HEK293 (cell line): ENCODE measurements at regions not wholly inside any gene's neighbourhood (a gene's known extent, or its start where the extent isn't known, plus 50 kb on each side); places are given as distances from the start of the nearest gene placed in this dataset.

Experiments used
- CTCF ChIA-PET: fragments of 350-600 bp; formaldehyde crosslinking; extraction: SDS; loops from one replicate; lab custom pipeline; 2021; ENCODE audit warnings: antibody characterized with exemption; lab: Yijun Ruan, JAX
- POLR2A ChIA-PET: fragments of 300-600 bp; formaldehyde crosslinking; extraction: SDS; loops from one replicate; lab custom pipeline; 2020; ENCODE audit warnings: antibody characterized with exemption, inconsistent platforms; lab: Yijun Ruan, JAX
- H3K27ac ChIP-seq: fragments of 200-500 bp; sonication (Bioruptor generic); 2 replicates; pipeline ENCODE4 v1.5.1; 2014; ENCODE audit warnings: low read depth, low read length, control low read depth, inconsistent platforms; ENCODE audit errors: extremely low read depth
- H3K36me3 ChIP-seq, 2 experiments: fragments of 200-500 bp in 1 of 2; sonication (Bioruptor generic) in 1 of 2; 1 replicate in 1 of 2; 2 replicates in 1 of 2; pipeline ENCODE4 v1.5.1; 2014 to 2017; ENCODE audit warnings: inconsistent platforms in 2 of 2, low read length in 2 of 2; ENCODE audit not compliant: control insufficient read depth in 2 of 2, insufficient read depth in 1 of 2
- H3K4me1 ChIP-seq: fragments of 200-500 bp; sonication (Bioruptor generic); 2 replicates; pipeline ENCODE4 v1.5.1; 2014; ENCODE audit warnings: mild to moderate bottlenecking, low read length, inconsistent platforms; ENCODE audit not compliant: control insufficient read depth, insufficient read depth
- H3K4me3 ChIP-seq: 2 replicates; pipeline ENCODE4 v1.5.1; 2011; ENCODE audit warnings: low read depth, mild to moderate bottlenecking, control low read depth, low read length, moderate library complexity
- H3K9me3 ChIP-seq: fragments of 200-500 bp; sonication (Bioruptor generic); 2 replicates; pipeline ENCODE4 v1.5.1; 2014; ENCODE audit warnings: low read depth, low read length, inconsistent platforms; ENCODE audit not compliant: control insufficient read depth, insufficient read depth
- BCL6B ChIP-seq: fragments of 450-650 bp; formaldehyde crosslinking; IDR thresholded peaks from 2 replicates; pipeline ENCODE4 v1.5.1; 2017; ENCODE audit warnings: missing biosample characterization, missing genetic modification characterization
- GLI4 ChIP-seq: fragments of 450-650 bp; formaldehyde crosslinking; IDR thresholded peaks from 2 replicates; pipeline ENCODE4 v1.5.1; 2016; ENCODE audit warnings: missing biosample characterization, missing genetic modification characterization
- GLIS1 ChIP-seq: fragments of 450-650 bp; formaldehyde crosslinking; IDR thresholded peaks from 2 replicates; pipeline ENCODE4 v1.5.1; 2016; ENCODE audit warnings: missing biosample characterization, missing genetic modification characterization
- KLF16 ChIP-seq: fragments of 450-650 bp; formaldehyde crosslinking; IDR thresholded peaks from 2 replicates; pipeline ENCODE4 v1.5.1; 2017; ENCODE audit warnings: missing biosample characterization, missing genetic modification characterization
- KLF17 ChIP-seq: fragments of 450-650 bp; formaldehyde crosslinking; IDR thresholded peaks from 2 replicates; pipeline ENCODE4 v1.5.1; 2016; ENCODE audit warnings: missing biosample characterization, missing genetic modification characterization
- KLF9 ChIP-seq: fragments of 450-650 bp; formaldehyde crosslinking; IDR thresholded peaks from 2 replicates; pipeline ENCODE4 v1.5.1; 2016; ENCODE audit warnings: missing biosample characterization, missing genetic modification characterization, low read depth
- MYNN ChIP-seq: fragments of 450-650 bp; formaldehyde crosslinking; IDR thresholded peaks from 2 replicates; pipeline ENCODE4 v1.5.1; 2016; ENCODE audit warnings: missing biosample characterization, missing genetic modification characterization, borderline replicate concordance
- PRDM4 ChIP-seq: fragments of 450-650 bp; formaldehyde crosslinking; IDR thresholded peaks from 2 replicates; pipeline ENCODE4 v1.5.1; 2017; ENCODE audit warnings: missing biosample characterization, missing genetic modification characterization
- ZBTB17 ChIP-seq: fragments of 450-650 bp; formaldehyde crosslinking; IDR thresholded peaks from 2 replicates; pipeline ENCODE4 v1.5.1; 2016; ENCODE audit warnings: missing biosample characterization, missing genetic modification characterization
- ZBTB20 ChIP-seq: fragments of 450-650 bp; formaldehyde crosslinking; IDR thresholded peaks from 2 replicates; pipeline ENCODE4 v1.5.1; 2016; ENCODE audit warnings: missing biosample characterization, missing genetic modification characterization
- ZEB2 ChIP-seq: fragments of 450-650 bp; formaldehyde crosslinking; IDR thresholded peaks from 2 replicates; pipeline ENCODE4 v1.5.1; 2016; ENCODE audit warnings: missing biosample characterization, missing genetic modification characterization
- ZNF174 ChIP-seq: fragments of 450-650 bp; formaldehyde crosslinking; IDR thresholded peaks from 2 replicates; pipeline ENCODE4 v1.5.0; 2017; ENCODE audit warnings: missing biosample characterization, mild to moderate bottlenecking, missing genetic modification characterization
- ZNF2 ChIP-seq: fragments of 450-650 bp; formaldehyde crosslinking; IDR thresholded peaks from 2 replicates; pipeline ENCODE4 v1.5.1; 2016; ENCODE audit warnings: missing biosample characterization, missing genetic modification characterization
- ZNF239 ChIP-seq: fragments of 450-650 bp; formaldehyde crosslinking; IDR thresholded peaks from 2 replicates; pipeline ENCODE4 v1.5.1; 2016; ENCODE audit warnings: missing biosample characterization, missing genetic modification characterization
- ZNF266 ChIP-seq: fragments of 450-650 bp; formaldehyde crosslinking; IDR thresholded peaks from 2 replicates; pipeline ENCODE4 v1.5.1; 2016; ENCODE audit warnings: missing biosample characterization, missing genetic modification characterization, low read depth
- ZNF341 ChIP-seq: fragments of 450-650 bp; formaldehyde crosslinking; IDR thresholded peaks from 2 replicates; pipeline ENCODE4; 2016; ENCODE audit warnings: low read depth, missing biosample characterization, missing genetic modification characterization
- ZNF354C ChIP-seq: fragments of 450-650 bp; formaldehyde crosslinking; IDR thresholded peaks from 2 replicates; pipeline ENCODE4 v1.5.1; 2016; ENCODE audit warnings: missing biosample characterization, missing genetic modification characterization, low read depth, borderline replicate concordance
- ZNF391 ChIP-seq: fragments of 450-650 bp; formaldehyde crosslinking; IDR thresholded peaks from 2 replicates; pipeline ENCODE4 v1.5.1; 2016; ENCODE audit warnings: low read depth, missing biosample characterization, missing genetic modification characterization, borderline replicate concordance
- ZNF544 ChIP-seq: fragments of 450-650 bp; formaldehyde crosslinking; IDR thresholded peaks from 2 replicates; pipeline ENCODE4 v1.5.0; 2017; ENCODE audit warnings: missing biosample characterization, missing genetic modification characterization
- ZNF560 ChIP-seq: fragments of 450-650 bp; formaldehyde crosslinking; IDR thresholded peaks from 2 replicates; pipeline ENCODE4 v1.5.1; 2017; ENCODE audit warnings: missing biosample characterization, missing genetic modification characterization, borderline replicate concordance
- ZNF571 ChIP-seq: fragments of 450-650 bp; formaldehyde crosslinking; IDR thresholded peaks from 2 replicates; pipeline ENCODE4 v1.5.0; 2017; ENCODE audit warnings: missing biosample characterization, missing genetic modification characterization
- ZNF626 ChIP-seq: fragments of 450-650 bp; sonication (Bioruptor Pico); formaldehyde crosslinking; IDR thresholded peaks from 2 replicates; pipeline ENCODE4 v1.5.1; 2018; ENCODE audit warnings: missing biosample characterization, missing genetic modification characterization, inconsistent platforms
- ZNF785 ChIP-seq: fragments of 450-650 bp; formaldehyde crosslinking; IDR thresholded peaks from 2 replicates; pipeline ENCODE4 v1.5.1; 2016; ENCODE audit warnings: missing biosample characterization, missing genetic modification characterization
- TF ChIP-seq, protein P1 (sequence below): fragments of 450-650 bp; formaldehyde crosslinking; IDR thresholded peaks from 2 replicates; pipeline ENCODE4 v1.5.1; 2016; ENCODE audit warnings: missing biosample characterization, missing genetic modification characterization
- TF ChIP-seq, protein P2 (sequence below): fragments of 450-650 bp; formaldehyde crosslinking; IDR thresholded peaks from 2 replicates; pipeline ENCODE4 v1.5.1; 2016; ENCODE audit warnings: missing biosample characterization, missing genetic modification characterization

DNA sequence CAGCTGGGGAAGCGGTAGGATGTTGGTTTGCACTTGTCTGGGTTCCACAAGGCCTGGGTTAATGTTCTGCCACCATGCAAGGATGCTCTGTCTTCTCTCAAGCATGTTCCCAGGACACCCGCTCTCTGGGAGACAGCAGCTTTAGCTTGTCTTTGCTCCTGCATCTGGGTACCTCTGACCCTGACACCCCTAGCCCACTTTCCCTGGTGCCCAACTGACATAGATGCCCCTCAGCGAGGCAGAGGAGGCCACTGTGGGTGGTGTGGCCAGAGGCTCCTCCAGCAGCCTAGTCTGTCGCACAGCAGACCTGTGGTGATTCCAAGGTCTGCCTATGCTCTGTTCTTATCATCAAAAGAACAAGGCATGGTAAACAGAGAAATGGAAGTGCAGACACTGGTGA, 83.6 kb upstream of the ALDH1L1 start:
- H3K4me1 ChIP-seq, result no peaks in the 10 kb centered on the region
- TF ChIP-seq, protein P1, sequence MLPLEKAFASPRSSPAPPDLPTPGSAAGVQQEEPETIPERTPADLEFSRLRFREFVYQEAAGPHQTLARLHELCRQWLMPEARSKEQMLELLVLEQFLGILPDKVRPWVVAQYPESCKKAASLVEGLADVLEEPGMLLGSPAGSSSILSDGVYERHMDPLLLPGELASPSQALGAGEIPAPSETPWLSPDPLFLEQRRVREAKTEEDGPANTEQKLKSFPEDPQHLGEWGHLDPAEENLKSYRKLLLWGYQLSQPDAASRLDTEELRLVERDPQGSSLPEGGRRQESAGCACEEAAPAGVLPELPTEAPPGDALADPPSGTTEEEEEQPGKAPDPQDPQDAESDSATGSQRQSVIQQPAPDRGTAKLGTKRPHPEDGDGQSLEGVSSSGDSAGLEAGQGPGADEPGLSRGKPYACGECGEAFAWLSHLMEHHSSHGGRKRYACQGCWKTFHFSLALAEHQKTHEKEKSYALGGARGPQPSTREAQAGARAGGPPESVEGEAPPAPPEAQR (tag by site-specific recombination), result no peak
- no peak for TF ChIP-seq MYNN (tag by site-specific recombination)
- no peak for TF ChIP-seq ZNF391 (tag by site-specific recombination)
- TF ChIP-seq KLF9 (tag by site-specific recombination), result no peak
- TF ChIP-seq ZNF571, result no peak
- TF ChIP-seq KLF17 (tag by site-specific recombination), result no peak
- no peak for TF ChIP-seq ZEB2 (tag by site-specific recombination)
- TF ChIP-seq, all 188 proteins: peak for 0
- Histone ChIP-seq H3K4me3 (no peak overlapping the region), H3K27ac (no peak overlapping the region), H3K36me3 (no peaks in the 10 kb centered on the region), H3K9me3 (no peaks in the 10 kb centered on the region)
- ChIA-PET CTCF (interaction anchor here (0.6 kb wide), 1 partner anchor 1292 kb away, joined by 7 read pairs; no protein-coding TSS in a partner anchor), POLR2A (no interaction called here)

- H3K36me3 ChIP-seq, result no peaks in the 10 kb centered on the region
- ChIA-PET POLR2A (no interaction called here), CTCF (interaction anchor here (0.6 kb wide), 1 partner anchor 1292 kb away, joined by 7 read pairs; no protein-coding TSS in a partner anchor)
- H3K4me1 ChIP-seq, result no peaks in the 10 kb centered on the region
- H3K4me3 ChIP-seq, result no peak overlapping the region
- H3K27ac ChIP-seq, result no peak overlapping the region
- H3K9me3 ChIP-seq, result no peaks in the 10 kb centered on the region
- no peak for TF ChIP-seq BCL6B (tag by site-specific recombination)
- no peak for TF ChIP-seq ZNF341 (tag by site-specific recombination)
- no peak for TF ChIP-seq ZNF544
- no peak for TF ChIP-seq GLI4 (tag by site-specific recombination)
- no peak for TF ChIP-seq PRDM4 (tag by site-specific recombination)
- no peak for TF ChIP-seq KLF17 (tag by site-specific recombination)
- TF ChIP-seq KLF16 (tag by site-specific recombination), result no peak
- no peak for TF ChIP-seq ZNF239 (tag by site-specific recombination)
- no peak for TF ChIP-seq ZNF560 (tag by site-specific recombination)
- no peak for TF ChIP-seq ZNF626
- TF ChIP-seq GLIS1 (tag by site-specific recombination), result no peak
- TF ChIP-seq ZNF785, result no peak
- no peak for TF ChIP-seq ZNF174
- TF ChIP-seq ZBTB20 (tag by site-specific recombination), result no peak
- no peak for TF ChIP-seq ZNF266
- no peak for TF ChIP-seq ZBTB17 (tag by site-specific recombination)
- TF ChIP-seq ZNF2 (tag by site-specific recombination), result no peak
- no peak for TF ChIP-seq ZNF354C (tag by site-specific recombination)
- TF ChIP-seq, protein P2, sequence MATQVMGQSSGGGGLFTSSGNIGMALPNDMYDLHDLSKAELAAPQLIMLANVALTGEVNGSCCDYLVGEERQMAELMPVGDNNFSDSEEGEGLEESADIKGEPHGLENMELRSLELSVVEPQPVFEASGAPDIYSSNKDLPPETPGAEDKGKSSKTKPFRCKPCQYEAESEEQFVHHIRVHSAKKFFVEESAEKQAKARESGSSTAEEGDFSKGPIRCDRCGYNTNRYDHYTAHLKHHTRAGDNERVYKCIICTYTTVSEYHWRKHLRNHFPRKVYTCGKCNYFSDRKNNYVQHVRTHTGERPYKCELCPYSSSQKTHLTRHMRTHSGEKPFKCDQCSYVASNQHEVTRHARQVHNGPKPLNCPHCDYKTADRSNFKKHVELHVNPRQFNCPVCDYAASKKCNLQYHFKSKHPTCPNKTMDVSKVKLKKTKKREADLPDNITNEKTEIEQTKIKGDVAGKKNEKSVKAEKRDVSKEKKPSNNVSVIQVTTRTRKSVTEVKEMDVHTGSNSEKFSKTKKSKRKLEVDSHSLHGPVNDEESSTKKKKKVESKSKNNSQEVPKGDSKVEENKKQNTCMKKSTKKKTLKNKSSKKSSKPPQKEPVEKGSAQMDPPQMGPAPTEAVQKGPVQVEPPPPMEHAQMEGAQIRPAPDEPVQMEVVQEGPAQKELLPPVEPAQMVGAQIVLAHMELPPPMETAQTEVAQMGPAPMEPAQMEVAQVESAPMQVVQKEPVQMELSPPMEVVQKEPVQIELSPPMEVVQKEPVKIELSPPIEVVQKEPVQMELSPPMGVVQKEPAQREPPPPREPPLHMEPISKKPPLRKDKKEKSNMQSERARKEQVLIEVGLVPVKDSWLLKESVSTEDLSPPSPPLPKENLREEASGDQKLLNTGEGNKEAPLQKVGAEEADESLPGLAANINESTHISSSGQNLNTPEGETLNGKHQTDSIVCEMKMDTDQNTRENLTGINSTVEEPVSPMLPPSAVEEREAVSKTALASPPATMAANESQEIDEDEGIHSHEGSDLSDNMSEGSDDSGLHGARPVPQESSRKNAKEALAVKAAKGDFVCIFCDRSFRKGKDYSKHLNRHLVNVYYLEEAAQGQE (tag by site-specific recombination), result no peak
Measured at GRCh38 chr3:126263539-126263938, 83.2 kb upstream of the ALDH1L1 start.
